T-cell (primary cell): ENCODE measurements at regions not wholly inside any gene's neighbourhood (a gene's known extent, or its start where the extent isn't known, plus 50 kb on each side); places are given as distances from the start of the nearest gene placed in this dataset.

ENCODE experiments used
- ATAC-seq, 4 experiments: fragments of 200-7000 bp in 3 of 4; fragments of 150-1000 bp in 1 of 4; cut with Tn5 transposase; replicated peaks in 1 of 4; 1 replicate in 3 of 4; 2 replicates in 1 of 4; pipeline ENCODE4 v1.10.0; 2021; ENCODE audit warnings: moderate library complexity in 3 of 4, mild to moderate bottlenecking in 2 of 4, moderate number of reproducible peaks in 1 of 4
- CTCF ChIA-PET, 2 donors: fragments of 300-600 bp; sonication (Branson Sonifier 250); formaldehyde crosslinking; loops; one replicate each; lab custom pipeline; 2022; ENCODE audit warnings: antibody characterized with exemption in 2 of 2; lab: Charles Lee
- POLR2A ChIA-PET, 2 donors: fragments of 300-600 bp; sonication (Branson Sonifier 250); formaldehyde crosslinking; loops; one replicate each; lab custom pipeline; 2022; ENCODE audit warnings: antibody characterized with exemption in 2 of 2; lab: Charles Lee
- DNase-seq, 35 experiments: peaks; one replicate each; pipeline versions ENCODE4 v3.0.0 to v3.0.0-alpha.2; 2013 to 2023
- H3K27ac ChIP-seq: one replicate; pipeline ENCODE4 v1.5.1; 2013; ENCODE audit warnings: low read length
- H3K27me3 ChIP-seq, 2 experiments: replicated peaks in 1 of 2; 1 replicate in 1 of 2; 2 replicates in 1 of 2; pipeline versions ENCODE4 v1.6.1 to v1.7.0; 2013; ENCODE audit warnings: low read length in 1 of 2, mixed read lengths in 1 of 2; ENCODE audit not compliant: control insufficient read depth in 2 of 2, insufficient read depth in 2 of 2; ENCODE audit errors: extremely low read depth in 1 of 2
- H3K36me3 ChIP-seq, 2 donors: 1 replicate in 1 of 2; 2 replicates in 1 of 2; pipeline versions ENCODE4 v1.6.1 to v1.7.0; 2013; ENCODE audit warnings: low read length in 1 of 2; ENCODE audit not compliant: control insufficient read depth in 2 of 2, insufficient read depth in 1 of 2; ENCODE audit errors: extremely low read depth in 1 of 2
- H3K4me1 ChIP-seq, 2 experiments: 1 replicate in 1 of 2; 2 replicates in 1 of 2; pipeline versions ENCODE4 v1.6.1 to v1.7.0; 2013; ENCODE audit warnings: low read length in 2 of 2, mixed read lengths in 1 of 2; ENCODE audit not compliant: insufficient read depth in 2 of 2, control insufficient read depth in 1 of 2; ENCODE audit errors: extremely low read depth in 1 of 2
- H3K4me3 ChIP-seq, 2 donors: 1 replicate in 1 of 2; 2 replicates in 1 of 2; pipeline versions ENCODE4 v1.5.1 to v1.7.0; 2013; ENCODE audit warnings: mild to moderate bottlenecking in 2 of 2, low read length in 1 of 2, moderate library complexity in 1 of 2; ENCODE audit not compliant: control insufficient read depth in 1 of 2; ENCODE audit errors: extremely low read depth in 1 of 2
- H3K9me3 ChIP-seq: 2 replicates; pipeline ENCODE4 v1.7.0; 2013
- H3K27ac Mint-ChIP-seq, 2 donors: one replicate each; pipeline ENCODE4 v1.8.0; 2020 to 2021; ENCODE audit warnings: mild to moderate bottlenecking in 2 of 2, mixed read lengths in 2 of 2
- H3K27me3 Mint-ChIP-seq, 2 donors: one replicate each; pipeline ENCODE4 v1.8.0; 2021 to 2022; ENCODE audit warnings: mixed read lengths in 2 of 2
- H3K36me3 Mint-ChIP-seq: one replicate; pipeline ENCODE4 v1.8.0; 2021; ENCODE audit warnings: mixed read lengths
- H3K4me1 Mint-ChIP-seq, 3 donors: one replicate each; pipeline ENCODE4 v1.8.0; 2020 to 2022; ENCODE audit warnings: mixed read lengths in 3 of 3, mild to moderate bottlenecking in 1 of 3
- H3K4me3 Mint-ChIP-seq, 3 donors: one replicate each; pipeline ENCODE4 v1.8.0; 2020 to 2022; ENCODE audit warnings: mild to moderate bottlenecking in 3 of 3, mixed read lengths in 3 of 3, moderate library complexity in 3 of 3
- H3K9me3 Mint-ChIP-seq, 3 donors: one replicate each; pipeline ENCODE4 v1.8.0; 2020 to 2022; ENCODE audit warnings: mixed read lengths in 3 of 3
- WGBS: methylation state at CpG from one replicate; pipeline ENCODE4 v1.1.5; 2013; ENCODE audit warnings: missing lambda C conversion rate; ENCODE audit not compliant: insufficient coverage; 5-methylcytosine and 5-hydroxymethylcytosine counted together

DNA sequence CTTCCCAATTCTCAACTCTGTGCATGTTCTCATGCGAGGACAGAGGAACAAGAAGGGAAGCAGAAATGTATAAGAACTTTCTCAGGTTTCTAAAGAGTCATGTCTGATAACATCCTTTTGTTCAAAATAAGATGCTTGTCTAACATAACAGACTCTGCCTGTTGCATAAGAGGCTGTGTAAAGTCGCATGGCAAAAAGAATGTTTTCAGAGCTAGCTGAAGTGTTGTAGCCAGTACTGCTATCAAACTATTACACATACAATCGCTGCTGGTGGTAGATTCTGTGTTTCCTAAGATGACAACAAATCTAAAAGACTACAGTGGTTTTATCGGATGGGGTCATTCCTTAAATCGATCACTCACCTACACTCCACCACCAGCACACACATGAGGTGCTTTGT lies 487.5 kb downstream of the IRS1 start:
- CTCF ChIA-PET = no interaction called here
- no peak for DNase-seq

DNA sequence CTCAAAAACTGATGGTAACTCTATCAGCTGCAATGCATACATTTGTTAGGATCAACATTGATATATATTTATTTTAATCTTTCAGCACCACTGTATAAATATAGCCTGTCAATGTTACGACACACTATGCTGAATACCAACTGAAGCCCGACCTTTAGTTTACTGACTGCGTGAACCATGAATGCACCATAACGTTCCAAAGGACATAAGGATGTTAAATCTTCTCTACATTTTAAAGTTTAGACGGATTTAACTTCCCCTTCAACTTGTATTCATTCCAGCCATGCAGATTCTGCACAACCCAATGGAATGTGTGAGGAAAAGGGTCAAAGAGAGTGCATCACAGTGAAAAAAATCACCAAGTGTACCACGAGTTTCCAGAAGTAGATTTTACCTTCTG lies 489.5 kb downstream of the IRS1 start:
- Histone ChIP-seq H3K36me3 (no peaks in the 10 kb centered on the region), H3K9me3 (no peaks in the 10 kb centered on the region), H3K4me1 (no peaks in the 10 kb centered on the region), H3K4me3 (no peak overlapping the region), H3K27ac (no peak overlapping the region), H3K27me3 (no peaks in the 10 kb centered on the region)
- H3K4me3 Mint-ChIP-seq = no peak overlapping the region
- peaks cover 8 to 15% of the 10 kb centered on the region in 2 donors for H3K27me3 Mint-ChIP-seq
- H3K9me3 Mint-ChIP-seq = no peaks in the 10 kb centered on the region
- H3K27ac Mint-ChIP-seq = no peak overlapping the region
- H3K36me3 Mint-ChIP-seq = no peaks in the 10 kb centered on the region
- WGBS = 93% methylated on average over 3 of the region's 6 CpGs
- ChIA-PET POLR2A (no interaction called here), CTCF (no interaction called here)
- H3K4me1 Mint-ChIP-seq = no peaks in the 10 kb centered on the region
- DNase-seq (no peak), ATAC-seq (no peak)

More for the DNA sequence above, 487.5 kb downstream of the IRS1 start:
- Histone ChIP-seq H3K9me3 (no peaks in the 10 kb centered on the region), H3K4me3 (no peak overlapping the region), H3K4me1 (no peaks in the 10 kb centered on the region), H3K27ac (no peak overlapping the region), H3K27me3 (no peaks in the 10 kb centered on the region), H3K36me3 (no peaks in the 10 kb centered on the region)
- peaks cover 8 to 10% of the 10 kb centered on the region in 2 donors for H3K27me3 Mint-ChIP-seq
- no peak for ATAC-seq
- H3K27ac Mint-ChIP-seq = no peak overlapping the region
- no CpG with 5 or more reads among the region's 5 CpGs for WGBS
- POLR2A ChIA-PET = no interaction called here
- no peaks in the 10 kb centered on the region for H3K4me1 Mint-ChIP-seq
- no peaks in the 10 kb centered on the region for H3K36me3 Mint-ChIP-seq
- no peak overlapping the region for H3K4me3 Mint-ChIP-seq
- no peaks in the 10 kb centered on the region for H3K9me3 Mint-ChIP-seq

- DNase-seq = no peak
- H3K9me3 ChIP-seq = no peaks in the 10 kb centered on the region
- Mint-ChIP-seq H3K27ac (no peak overlapping the region), H3K9me3 (no peaks in the 10 kb centered on the region), H3K27me3 (peaks cover 8 to 15% of the 10 kb centered on the region in 2 donors), H3K4me1 (no peaks in the 10 kb centered on the region), H3K4me3 (no peak overlapping the region), H3K36me3 (no peaks in the 10 kb centered on the region)
- H3K27ac ChIP-seq = no peak overlapping the region
- H3K4me1 ChIP-seq = no peaks in the 10 kb centered on the region
- H3K36me3 ChIP-seq = no peaks in the 10 kb centered on the region
- ChIA-PET CTCF (no interaction called here), POLR2A (no interaction called here)
- ATAC-seq = no peak
- 91% methylated on average over 1 of the region's 2 CpGs for WGBS
- no peaks in the 10 kb centered on the region for H3K27me3 ChIP-seq
- H3K4me3 ChIP-seq = no peak overlapping the region
Observed at GRCh38 chr2:226308986-226309385, 490.6 kb downstream of the IRS1 start.

DNA sequence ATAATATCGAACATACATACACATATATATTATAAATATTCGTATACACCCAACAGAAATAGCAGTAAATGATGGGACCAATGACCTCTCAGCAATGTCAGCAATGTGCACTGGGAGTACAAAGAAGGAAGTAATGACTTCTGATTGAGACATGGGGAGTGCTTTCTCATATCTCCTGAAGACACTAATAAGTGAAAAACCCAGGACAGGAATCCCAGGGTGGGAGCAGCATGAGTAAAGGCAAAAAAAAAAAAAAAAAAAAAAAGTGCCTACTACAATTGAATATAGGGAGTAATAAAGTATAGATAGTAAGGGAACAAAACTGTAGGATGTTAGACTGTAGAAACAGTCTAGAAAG lies 491.3 kb downstream of the IRS1 start:
- Mint-ChIP-seq H3K36me3 (no peaks in the 10 kb centered on the region), H3K27me3 (peaks cover 8 to 15% of the 10 kb centered on the region in 2 donors), H3K27ac (no peak overlapping the region), H3K9me3 (no peaks in the 10 kb centered on the region), H3K4me1 (no peaks in the 10 kb centered on the region), H3K4me3 (no peak overlapping the region)
- ChIA-PET CTCF (no interaction called here), POLR2A (no interaction called here)
- H3K27ac ChIP-seq = no peak overlapping the region
- H3K9me3 ChIP-seq = no peaks in the 10 kb centered on the region
- no peaks in the 10 kb centered on the region for H3K4me1 ChIP-seq
- no peak overlapping the region for H3K4me3 ChIP-seq
- no peaks in the 10 kb centered on the region for H3K36me3 ChIP-seq
- ATAC-seq = no peak
- no peak for DNase-seq
- no CpG with 5 or more reads among the region's 2 CpGs for WGBS
- H3K27me3 ChIP-seq = no peaks in the 10 kb centered on the region

GRCh38 chr2:226307487-226308322 lies 491.9 kb downstream of the IRS1 start:
- POLR2A ChIA-PET = no interaction called here

GRCh38 chr2:226306969-226307368 lies 492.7 kb downstream of the IRS1 start:
- CTCF ChIA-PET = no interaction called here
- H3K27me3 Mint-ChIP-seq = peaks cover 8 to 19% of the 10 kb centered on the region in 2 donors
- no peaks in the 10 kb centered on the region for H3K36me3 Mint-ChIP-seq
- H3K4me3 Mint-ChIP-seq = no peak overlapping the region
- DNase-seq = no peak
- Histone ChIP-seq H3K27me3 (no peaks in the 10 kb centered on the region), H3K4me1 (no peaks in the 10 kb centered on the region), H3K9me3 (no peaks in the 10 kb centered on the region), H3K27ac (no peak overlapping the region), H3K36me3 (no peaks in the 10 kb centered on the region), H3K4me3 (no peak overlapping the region)
- no peak overlapping the region for H3K27ac Mint-ChIP-seq
- POLR2A ChIA-PET = no interaction called here
- no peaks in the 10 kb centered on the region for H3K4me1 Mint-ChIP-seq
- ATAC-seq = no peak
- no peaks in the 10 kb centered on the region for H3K9me3 Mint-ChIP-seq
- WGBS = no CpG with 5 or more reads among the region's 2 CpGs

More at GRCh38 chr2:226307487-226308322, 491.9 kb downstream of the IRS1 start:
- DNase-seq = no peak
- H3K9me3 Mint-ChIP-seq = no peaks in the 10 kb centered on the region
- no CpG with 5 or more reads among the region's 4 CpGs for WGBS
- no peak overlapping the region for H3K27ac ChIP-seq
- no peak overlapping the region for H3K4me3 ChIP-seq
- peaks cover 8 to 15% of the 10 kb centered on the region in 2 donors for H3K27me3 Mint-ChIP-seq
- CTCF ChIA-PET = no interaction called here
- H3K4me3 Mint-ChIP-seq = no peak overlapping the region
- no peak overlapping the region for H3K27ac Mint-ChIP-seq
- H3K36me3 ChIP-seq = no peaks in the 10 kb centered on the region
- H3K27me3 ChIP-seq = no peaks in the 10 kb centered on the region
- H3K4me1 Mint-ChIP-seq = no peaks in the 10 kb centered on the region
- H3K4me1 ChIP-seq = no peaks in the 10 kb centered on the region
- no peaks in the 10 kb centered on the region for H3K9me3 ChIP-seq
- H3K36me3 Mint-ChIP-seq = no peaks in the 10 kb centered on the region
- ATAC-seq = no peak
